WERI-Rb-1 (cell line): ENCODE measurements at regions not wholly inside any gene's neighbourhood (a gene's known extent, or its start where the extent isn't known, plus 50 kb on each side); places are given as distances from the start of the nearest gene placed in this dataset.

ENCODE experiments used
- DNase-seq: peaks from one replicate; pipeline ENCODE4 v3.0.0-alpha.2; 2020
- H3K27ac ChIP-seq: fragments of 250-450 bp; sonication (Bioruptor Pico); 2 replicates; pipeline ENCODE4 v1.5.1; 2020; ENCODE audit warnings: mild to moderate bottlenecking, moderate library complexity
- H3K27me3 ChIP-seq: fragments of 250-450 bp; sonication (Bioruptor Pico); 2 replicates; pipeline ENCODE4 v1.5.1; 2021; ENCODE audit warnings: mild to moderate bottlenecking, low read depth, moderate library complexity; ENCODE audit not compliant: insufficient read depth, severe bottlenecking
- H3K36me3 ChIP-seq: fragments of 250-450 bp; sonication (Bioruptor Pico); 2 replicates; pipeline ENCODE4 v1.5.1; 2020; ENCODE audit warnings: mild to moderate bottlenecking, moderate library complexity
- H3K4me3 ChIP-seq: 2 replicates; pipeline ENCODE4 v1.5.1; 2011; ENCODE audit warnings: low read depth, mild to moderate bottlenecking, control low read depth, low read length
- H3K9me3 ChIP-seq: fragments of 250-450 bp; sonication (Bioruptor Pico); 2 replicates; pipeline ENCODE4 v1.5.1; 2021; ENCODE audit warnings: mild to moderate bottlenecking, moderate library complexity; ENCODE audit not compliant: severe bottlenecking
- CTCF ChIP-seq: IDR thresholded peaks from 2 replicates; pipeline ENCODE4 v1.5.1; 2011; ENCODE audit warnings: low read depth, mild to moderate bottlenecking, control low read depth, inconsistent platforms, low read length

GRCh38 chr3:69607466-69608305 is 131.6 kb upstream of the MITF start:
- no peak overlapping the region for H3K4me3 ChIP-seq
- no peaks in the 10 kb centered on the region for H3K9me3 ChIP-seq
- DNase-seq, result no peak
- no peaks in the 10 kb centered on the region for H3K36me3 ChIP-seq
- TF ChIP-seq CTCF, result no peak
- H3K27ac ChIP-seq, result no peak overlapping the region
- H3K27me3 ChIP-seq, result no peaks in the 10 kb centered on the region

GRCh38 chr3:69605867-69606266 is 133.4 kb upstream of the MITF start:
- H3K27me3 ChIP-seq, result no peaks in the 10 kb centered on the region
- H3K4me3 ChIP-seq, result no peak overlapping the region
- no peak overlapping the region for H3K27ac ChIP-seq
- no peak for TF ChIP-seq CTCF
- no peaks in the 10 kb centered on the region for H3K9me3 ChIP-seq
- DNase-seq, result no peak
- no peaks in the 10 kb centered on the region for H3K36me3 ChIP-seq

- Histone ChIP-seq H3K27me3 (no peaks in the 10 kb centered on the region), H3K9me3 (peaks cover 4% of the 10 kb centered on the region), H3K27ac (no peak overlapping the region), H3K36me3 (no peaks in the 10 kb centered on the region), H3K4me3 (no peak overlapping the region)
- TF ChIP-seq CTCF, result no peak
- DNase-seq, result no peak
Measured at GRCh38 chr3:69604735-69605450, 134.4 kb upstream of the MITF start.

- no peak for TF ChIP-seq CTCF
- Histone ChIP-seq H3K27ac (no peak overlapping the region), H3K4me3 (no peak overlapping the region), H3K9me3 (peaks cover 4% of the 10 kb centered on the region), H3K36me3 (no peaks in the 10 kb centered on the region), H3K27me3 (no peaks in the 10 kb centered on the region)
- DNase-seq, result no peak
Measured at GRCh38 chr3:69602112-69602511, 137.2 kb upstream of the MITF start.

GRCh38 chr3:69594286-69594685 is 145.0 kb upstream of the MITF start:
- no peak for DNase-seq
- Histone ChIP-seq H3K9me3 (no peaks in the 10 kb centered on the region), H3K27me3 (no peaks in the 10 kb centered on the region), H3K4me3 (no peak overlapping the region), H3K27ac (no peak overlapping the region), H3K36me3 (no peaks in the 10 kb centered on the region)
- no peak for TF ChIP-seq CTCF
